ENCODE measurements at regions not wholly inside any gene's neighbourhood (a gene's known extent, or its start where the extent isn't known, plus 50 kb on each side); places are given as distances from the start of the nearest gene placed in this dataset.

DNA sequence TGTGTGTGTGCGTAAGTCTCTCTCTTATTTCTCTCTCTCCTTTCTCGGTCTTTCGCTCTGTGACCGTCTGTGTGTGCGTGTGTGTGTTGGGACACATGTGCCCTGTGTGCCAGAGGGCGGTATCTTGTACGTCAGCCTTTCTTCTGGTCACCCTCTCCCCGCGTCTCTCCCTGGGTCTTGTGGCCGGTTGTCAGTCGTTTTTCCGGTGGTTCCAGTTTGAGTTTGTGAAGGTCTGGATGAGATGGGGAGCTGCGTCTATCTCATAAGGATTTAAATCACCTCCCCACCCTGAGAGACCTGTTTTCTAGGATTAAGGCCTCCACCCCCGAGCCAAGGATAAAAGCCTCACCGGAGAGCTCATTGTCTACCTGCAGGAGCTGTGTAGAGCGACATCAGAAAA, 295.5 kb upstream of the ZNF337 start:
- Histone ChIP-seq H3K27ac (ENCODE audit: extremely low read depth, low read depth, low read length) (no peak overlapping the region), H3K9me3 (replicated peaks; ENCODE audit: control insufficient read depth, insufficient read depth, low read depth, low read length) (no peaks in the 10 kb centered on the region), H3K36me3 (ENCODE audit: control insufficient read depth, insufficient read depth, low read length) (no peaks in the 10 kb centered on the region), H3K4me3 (no peak overlapping the region), H3K4me1 (replicated peaks in 1 of 2; ENCODE audit: control insufficient read depth in 2 of 2, insufficient read depth in 2 of 2, low read length in 2 of 2) (peaks cover 0 to 4% of the 10 kb centered on the region in 2 experiments; a peak in 1 of 5 replicates), H3K9me1 (ENCODE audit: control insufficient read depth, insufficient read depth, low read length) (no peaks in the 10 kb centered on the region), H3K4me2 (ENCODE audit: insufficient read depth, low read length) (no peak overlapping the region), H3K79me2 (ENCODE audit: control insufficient read depth, insufficient read depth, low read length) (no peaks in the 10 kb centered on the region), H3K27me3 (ENCODE audit: control insufficient read depth in 2 of 2, insufficient read depth in 2 of 2, low read length in 2 of 2) (peaks cover 6 to 23% of the 10 kb centered on the region in 2 experiments; a peak in 3 of 5 replicates), H2AFZ (ENCODE audit: low read depth, low read length) (no peak overlapping the region), H4K20me1 (replicated peaks; ENCODE audit: control insufficient read depth, insufficient read depth, low read length) (no peaks in the 10 kb centered on the region), H3K9ac (ENCODE audit: insufficient read depth in 1 of 2, low read depth in 2 of 2, low read length in 2 of 2) (no peak overlapping the region)
- DNase-seq (ENCODE audit: extremely low read depth in 1 of 4, low spot score in 3 of 4) (no peak), ATAC-seq (no peak), FAIRE-seq (no peak)
- BruUV-seq (replicated peaks): no TSS peak
- WGBS (ENCODE audit: insufficient coverage, low coverage, missing lambda C conversion rate): 3% methylated on average over 6 of the region's 16 CpGs
- TF ChIP-seq MTA1 (IDR thresholded peaks at IDR 0.05; ENCODE audit: borderline replicate concordance): no peak
- TF ChIP-seq, protein P1, sequence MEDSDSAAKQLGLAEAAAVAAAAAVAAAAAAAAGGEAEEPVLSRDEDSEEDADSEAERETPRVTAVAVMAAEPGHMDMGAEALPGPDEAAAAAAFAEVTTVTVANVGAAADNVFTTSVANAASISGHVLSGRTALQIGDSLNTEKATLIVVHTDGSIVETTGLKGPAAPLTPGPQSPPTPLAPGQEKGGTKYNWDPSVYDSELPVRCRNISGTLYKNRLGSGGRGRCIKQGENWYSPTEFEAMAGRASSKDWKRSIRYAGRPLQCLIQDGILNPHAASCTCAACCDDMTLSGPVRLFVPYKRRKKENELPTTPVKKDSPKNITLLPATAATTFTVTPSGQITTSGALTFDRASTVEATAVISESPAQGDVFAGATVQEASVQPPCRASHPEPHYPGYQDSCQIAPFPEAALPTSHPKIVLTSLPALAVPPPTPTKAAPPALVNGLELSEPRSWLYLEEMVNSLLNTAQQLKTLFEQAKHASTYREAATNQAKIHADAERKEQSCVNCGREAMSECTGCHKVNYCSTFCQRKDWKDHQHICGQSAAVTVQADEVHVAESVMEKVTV (CRISPR knock-in tag; IDR thresholded peaks at IDR 0.05): no peak
- TF ChIP-seq, protein P2, sequence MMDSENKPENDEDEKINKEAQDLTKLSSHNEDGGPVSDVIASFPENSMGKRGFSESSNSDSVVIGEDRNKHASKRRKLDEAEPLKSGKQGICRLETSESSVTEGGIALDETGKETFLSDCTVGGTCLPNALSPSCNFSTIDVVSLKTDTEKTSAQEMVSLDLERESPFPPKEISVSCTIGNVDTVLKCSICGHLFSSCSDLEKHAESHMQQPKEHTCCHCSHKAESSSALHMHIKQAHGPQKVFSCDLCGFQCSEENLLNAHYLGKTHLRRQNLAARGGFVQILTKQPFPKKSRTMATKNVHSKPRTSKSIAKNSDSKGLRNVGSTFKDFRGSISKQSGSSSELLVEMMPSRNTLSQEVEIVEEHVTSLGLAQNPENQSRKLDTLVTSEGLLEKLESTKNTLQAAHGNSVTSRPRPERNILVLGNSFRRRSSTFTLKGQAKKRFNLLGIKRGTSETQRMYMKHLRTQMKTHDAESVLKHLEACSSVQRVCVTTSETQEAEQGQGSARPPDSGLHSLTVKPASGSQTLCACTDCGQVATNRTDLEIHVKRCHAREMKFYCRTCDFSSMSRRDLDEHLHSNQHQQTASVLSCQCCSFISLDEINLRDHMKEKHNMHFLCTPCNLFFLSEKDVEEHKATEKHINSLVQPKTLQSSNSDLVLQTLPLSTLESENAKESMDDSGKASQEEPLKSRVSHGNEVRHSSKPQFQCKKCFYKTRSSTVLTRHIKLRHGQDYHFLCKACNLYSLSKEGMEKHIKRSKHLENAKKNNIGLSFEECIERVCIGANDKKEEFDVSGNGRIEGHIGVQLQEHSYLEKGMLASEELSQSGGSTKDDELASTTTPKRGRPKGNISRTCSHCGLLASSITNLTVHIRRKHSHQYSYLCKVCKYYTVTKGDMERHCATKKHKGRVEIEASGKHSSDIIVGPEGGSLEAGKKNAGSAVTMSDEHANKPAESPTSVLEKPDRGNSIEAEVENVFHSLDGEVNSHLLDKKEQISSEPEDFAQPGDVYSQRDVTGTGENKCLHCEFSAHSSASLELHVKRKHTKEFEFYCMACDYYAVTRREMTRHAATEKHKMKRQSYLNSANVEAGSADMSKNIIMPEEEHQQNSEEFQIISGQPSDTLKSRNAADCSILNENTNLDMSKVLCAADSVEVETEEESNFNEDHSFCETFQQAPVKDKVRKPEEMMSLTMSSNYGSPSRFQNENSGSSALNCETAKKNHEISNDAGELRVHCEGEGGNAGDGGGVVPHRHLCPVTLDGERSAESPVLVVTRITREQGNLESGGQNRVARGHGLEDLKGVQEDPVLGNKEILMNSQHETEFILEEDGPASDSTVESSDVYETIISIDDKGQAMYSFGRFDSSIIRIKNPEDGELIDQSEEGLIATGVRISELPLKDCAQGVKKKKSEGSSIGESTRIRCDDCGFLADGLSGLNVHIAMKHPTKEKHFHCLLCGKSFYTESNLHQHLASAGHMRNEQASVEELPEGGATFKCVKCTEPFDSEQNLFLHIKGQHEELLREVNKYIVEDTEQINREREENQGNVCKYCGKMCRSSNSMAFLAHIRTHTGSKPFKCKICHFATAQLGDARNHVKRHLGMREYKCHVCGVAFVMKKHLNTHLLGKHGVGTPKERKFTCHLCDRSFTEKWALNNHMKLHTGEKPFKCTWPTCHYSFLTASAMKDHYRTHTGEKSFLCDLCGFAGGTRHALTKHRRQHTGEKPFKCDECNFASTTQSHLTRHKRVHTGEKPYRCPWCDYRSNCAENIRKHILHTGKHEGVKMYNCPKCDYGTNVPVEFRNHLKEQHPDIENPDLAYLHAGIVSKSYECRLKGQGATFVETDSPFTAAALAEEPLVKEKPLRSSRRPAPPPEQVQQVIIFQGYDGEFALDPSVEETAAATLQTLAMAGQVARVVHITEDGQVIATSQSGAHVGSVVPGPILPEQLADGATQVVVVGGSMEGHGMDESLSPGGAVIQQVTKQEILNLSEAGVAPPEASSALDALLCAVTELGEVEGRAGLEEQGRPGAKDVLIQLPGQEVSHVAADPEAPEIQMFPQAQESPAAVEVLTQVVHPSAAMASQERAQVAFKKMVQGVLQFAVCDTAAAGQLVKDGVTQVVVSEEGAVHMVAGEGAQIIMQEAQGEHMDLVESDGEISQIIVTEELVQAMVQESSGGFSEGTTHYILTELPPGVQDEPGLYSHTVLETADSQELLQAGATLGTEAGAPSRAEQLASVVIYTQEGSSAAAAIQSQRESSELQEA (IDR thresholded peaks at IDR 0.05; ENCODE audit: low read depth): no peak
- TF ChIP-seq, protein P3, sequence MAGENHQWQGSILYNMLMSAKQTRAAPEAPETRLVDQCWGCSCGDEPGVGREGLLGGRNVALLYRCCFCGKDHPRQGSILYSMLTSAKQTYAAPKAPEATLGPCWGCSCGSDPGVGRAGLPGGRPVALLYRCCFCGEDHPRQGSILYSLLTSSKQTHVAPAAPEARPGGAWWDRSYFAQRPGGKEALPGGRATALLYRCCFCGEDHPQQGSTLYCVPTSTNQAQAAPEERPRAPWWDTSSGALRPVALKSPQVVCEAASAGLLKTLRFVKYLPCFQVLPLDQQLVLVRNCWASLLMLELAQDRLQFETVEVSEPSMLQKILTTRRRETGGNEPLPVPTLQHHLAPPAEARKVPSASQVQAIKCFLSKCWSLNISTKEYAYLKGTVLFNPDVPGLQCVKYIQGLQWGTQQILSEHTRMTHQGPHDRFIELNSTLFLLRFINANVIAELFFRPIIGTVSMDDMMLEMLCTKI (IDR thresholded peaks at IDR 0.05; ENCODE audit: partially characterized antibody): no peak
- POLR2A ChIA-PET: no interaction called here
- intact Hi-C loops (cut with micrococcal nuclease): no loop called here
- CTCF ChIA-PET (ENCODE audit: low intra/inter-chr PET ratio): no interaction called here
- in situ Hi-C loops (cut with MboI): no loop called here
